ENCODE measurements at regions not wholly inside any gene's neighbourhood (a gene's known extent, or its start where the extent isn't known, plus 50 kb on each side); places are given as distances from the start of the nearest gene placed in this dataset.

- no peak for TF ChIP-seq POLR2A (IDR thresholded peaks at IDR 0.05; ENCODE audit: low read depth, low read length)
- TF ChIP-seq POLR2AphosphoS5 (IDR thresholded peaks at IDR 0.05; ENCODE audit: low read depth, low read length): no peak
Observed at GRCh38 chr14:57060276-57060955, 208.3 kb downstream of the EXOC5 start.

Data from GM12892 (cell line).